ENCODE measurements at regions not wholly inside any gene's neighbourhood (a gene's known extent, or its start where the extent isn't known, plus 50 kb on each side); places are given as distances from the start of the nearest gene placed in this dataset.

- TF ChIP-seq CTCF (IDR thresholded peaks at IDR 0.05; ENCODE audit: low read depth, low read length, poor library complexity, severe bottlenecking) (no peak), EZH2phosphoT487 (IDR thresholded peaks at IDR 0.05; ENCODE audit: borderline replicate concordance, low read length) (no peak)
Observed at GRCh38 chr5:87188391-87188790, 79.3 kb upstream of the RASA1 start.
